K562 (cell line): ENCODE measurements at regions not wholly inside any gene's neighbourhood (a gene's known extent, or its start where the extent isn't known, plus 50 kb on each side); places are given as distances from the start of the nearest gene placed in this dataset.
"Not testable (repeated sequence)": the region's sequence is repeated elsewhere in the genome, so short reads cannot be mapped to it uniquely, and the experiment has no call there.

ENCODE experiments used
- CTCF ChIP-seq, 3 experiments: IDR thresholded peaks in 2 of 3; conservative IDR thresholded peaks in 1 of 3; 2 replicates each; pipeline ENCODE4 v1.5.1; 2011 to 2012; ENCODE audit warnings: low read length in 3 of 3, mild to moderate bottlenecking in 3 of 3, control low read depth in 2 of 3, improper control_type of control experiment in 1 of 3, inconsistent platforms in 1 of 3, low read depth in 1 of 3, mixed read lengths in 1 of 3, moderate library complexity in 1 of 3; ENCODE audit not compliant: insufficient read depth in 2 of 3
- MCM7 ChIP-seq, 2 experiments: fragments of 450-650 bp; IDR thresholded peaks; 2 replicates each; pipeline ENCODE4 v1.6.1; 2016 to 2018
- ZNF24 ChIP-seq: fragments of 450-650 bp; IDR thresholded peaks from 2 replicates; pipeline ENCODE4 v1.6.1; 2016
- ZNF280B ChIP-seq: fragments of 250-450 bp; sonication (Bioruptor Pico); IDR thresholded peaks from 2 replicates; pipeline ENCODE4 v1.5.1; 2021; ENCODE audit warnings: mild to moderate bottlenecking

GRCh38 chr21:8401799-8402198 is 2119.6 kb upstream of the TPTE start:
- TF ChIP-seq MCM7 (IDR thresholded peaks at IDR 0.05); ZNF280B (CRISPR knock-in tag); CTCF (IDR thresholded peaks at IDR 0.05 in 2 of 3, conservative IDR thresholded peaks at IDR 0.05 in 1 of 3; ENCODE audit: insufficient read depth in 2 of 3, low read depth in 1 of 3, low read length in 3 of 3); ZNF24: not testable (repeated sequence)
